NB4 (cell line): ENCODE measurements at regions not wholly inside any gene's neighbourhood (a gene's known extent, or its start where the extent isn't known, plus 50 kb on each side); places are given as distances from the start of the nearest gene placed in this dataset.

Experiments
- POLR2A ChIP-seq: IDR thresholded peaks from 2 replicates; pipeline ENCODE4 v1.6.1; 2011; ENCODE audit warnings: mild to moderate bottlenecking; ENCODE audit not compliant: insufficient read length; ENCODE audit errors: extremely low read depth
- TF ChIP-seq, protein P1 (sequence below): IDR thresholded peaks from one replicate; pipeline ENCODE4 v1.5.1; 2012; ENCODE audit warnings: low read depth, low read length
- TF ChIP-seq, protein P2 (sequence below): IDR thresholded peaks from 2 replicates; pipeline ENCODE4 v1.6.1; 2011; ENCODE audit warnings: low read depth, low read length

DNA sequence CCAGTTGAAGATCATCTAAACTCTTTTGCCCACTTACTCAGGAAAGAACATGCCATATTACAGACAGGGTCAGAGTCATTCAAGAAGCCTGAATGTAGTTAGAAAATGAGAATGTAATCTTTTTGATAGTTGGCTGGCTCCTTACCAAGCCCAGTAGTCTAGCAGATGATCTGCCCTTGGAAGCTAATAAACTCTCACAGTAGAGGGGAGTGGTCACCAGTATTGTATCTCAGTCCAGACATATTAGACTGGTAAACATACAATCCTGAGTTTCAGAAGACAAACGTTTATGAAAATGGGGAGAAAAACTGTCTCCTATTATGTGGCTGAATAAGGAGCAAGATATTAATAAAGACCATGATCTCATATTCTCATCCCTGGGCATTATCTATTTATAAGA is 65.3 kb downstream of the SEPTIN7 start:
- TF ChIP-seq, protein P1, sequence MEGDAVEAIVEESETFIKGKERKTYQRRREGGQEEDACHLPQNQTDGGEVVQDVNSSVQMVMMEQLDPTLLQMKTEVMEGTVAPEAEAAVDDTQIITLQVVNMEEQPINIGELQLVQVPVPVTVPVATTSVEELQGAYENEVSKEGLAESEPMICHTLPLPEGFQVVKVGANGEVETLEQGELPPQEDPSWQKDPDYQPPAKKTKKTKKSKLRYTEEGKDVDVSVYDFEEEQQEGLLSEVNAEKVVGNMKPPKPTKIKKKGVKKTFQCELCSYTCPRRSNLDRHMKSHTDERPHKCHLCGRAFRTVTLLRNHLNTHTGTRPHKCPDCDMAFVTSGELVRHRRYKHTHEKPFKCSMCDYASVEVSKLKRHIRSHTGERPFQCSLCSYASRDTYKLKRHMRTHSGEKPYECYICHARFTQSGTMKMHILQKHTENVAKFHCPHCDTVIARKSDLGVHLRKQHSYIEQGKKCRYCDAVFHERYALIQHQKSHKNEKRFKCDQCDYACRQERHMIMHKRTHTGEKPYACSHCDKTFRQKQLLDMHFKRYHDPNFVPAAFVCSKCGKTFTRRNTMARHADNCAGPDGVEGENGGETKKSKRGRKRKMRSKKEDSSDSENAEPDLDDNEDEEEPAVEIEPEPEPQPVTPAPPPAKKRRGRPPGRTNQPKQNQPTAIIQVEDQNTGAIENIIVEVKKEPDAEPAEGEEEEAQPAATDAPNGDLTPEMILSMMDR, result no peak
- TF ChIP-seq, protein P2, sequence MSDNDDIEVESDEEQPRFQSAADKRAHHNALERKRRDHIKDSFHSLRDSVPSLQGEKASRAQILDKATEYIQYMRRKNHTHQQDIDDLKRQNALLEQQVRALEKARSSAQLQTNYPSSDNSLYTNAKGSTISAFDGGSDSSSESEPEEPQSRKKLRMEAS, result no peak
- TF ChIP-seq POLR2A, result no peak
